GM13977 (cell line): ENCODE measurements at regions not wholly inside any gene's neighbourhood (a gene's known extent, or its start where the extent isn't known, plus 50 kb on each side); places are given as distances from the start of the nearest gene placed in this dataset.

Experiments used
- DNase-seq: peaks from one replicate; pipeline ENCODE4 v3.0.0; 2012; ENCODE audit warnings: low spot score
- in situ Hi-C: fragments of 300-500 bp; cut with MboI; formaldehyde crosslinking; loops from one replicate; pipeline ENCODE4 v1.12.0; 2022; ENCODE audit warnings: low sequenced_read_pairs, low pct_unique_long_range_greater_than_20kb, mixed read lengths, inconsistent platforms; ENCODE audit not compliant: unreplicated experiment
- TF ChIP-seq, protein P1 (sequence below): IDR thresholded peaks from 2 replicates; pipeline ENCODE4 v1.5.1; 2012; ENCODE audit warnings: mild to moderate bottlenecking, control low read depth; ENCODE audit not compliant: insufficient read depth; ENCODE audit errors: extremely low read depth, missing control alignments

- DNase-seq, result no peak
- TF ChIP-seq, protein P1, sequence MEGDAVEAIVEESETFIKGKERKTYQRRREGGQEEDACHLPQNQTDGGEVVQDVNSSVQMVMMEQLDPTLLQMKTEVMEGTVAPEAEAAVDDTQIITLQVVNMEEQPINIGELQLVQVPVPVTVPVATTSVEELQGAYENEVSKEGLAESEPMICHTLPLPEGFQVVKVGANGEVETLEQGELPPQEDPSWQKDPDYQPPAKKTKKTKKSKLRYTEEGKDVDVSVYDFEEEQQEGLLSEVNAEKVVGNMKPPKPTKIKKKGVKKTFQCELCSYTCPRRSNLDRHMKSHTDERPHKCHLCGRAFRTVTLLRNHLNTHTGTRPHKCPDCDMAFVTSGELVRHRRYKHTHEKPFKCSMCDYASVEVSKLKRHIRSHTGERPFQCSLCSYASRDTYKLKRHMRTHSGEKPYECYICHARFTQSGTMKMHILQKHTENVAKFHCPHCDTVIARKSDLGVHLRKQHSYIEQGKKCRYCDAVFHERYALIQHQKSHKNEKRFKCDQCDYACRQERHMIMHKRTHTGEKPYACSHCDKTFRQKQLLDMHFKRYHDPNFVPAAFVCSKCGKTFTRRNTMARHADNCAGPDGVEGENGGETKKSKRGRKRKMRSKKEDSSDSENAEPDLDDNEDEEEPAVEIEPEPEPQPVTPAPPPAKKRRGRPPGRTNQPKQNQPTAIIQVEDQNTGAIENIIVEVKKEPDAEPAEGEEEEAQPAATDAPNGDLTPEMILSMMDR, result no peak
- in situ Hi-C loops, result no loop called here
Observed at GRCh38 chr5:117252566-117252965, 677.9 kb upstream of the SEMA6A start.

DNA sequence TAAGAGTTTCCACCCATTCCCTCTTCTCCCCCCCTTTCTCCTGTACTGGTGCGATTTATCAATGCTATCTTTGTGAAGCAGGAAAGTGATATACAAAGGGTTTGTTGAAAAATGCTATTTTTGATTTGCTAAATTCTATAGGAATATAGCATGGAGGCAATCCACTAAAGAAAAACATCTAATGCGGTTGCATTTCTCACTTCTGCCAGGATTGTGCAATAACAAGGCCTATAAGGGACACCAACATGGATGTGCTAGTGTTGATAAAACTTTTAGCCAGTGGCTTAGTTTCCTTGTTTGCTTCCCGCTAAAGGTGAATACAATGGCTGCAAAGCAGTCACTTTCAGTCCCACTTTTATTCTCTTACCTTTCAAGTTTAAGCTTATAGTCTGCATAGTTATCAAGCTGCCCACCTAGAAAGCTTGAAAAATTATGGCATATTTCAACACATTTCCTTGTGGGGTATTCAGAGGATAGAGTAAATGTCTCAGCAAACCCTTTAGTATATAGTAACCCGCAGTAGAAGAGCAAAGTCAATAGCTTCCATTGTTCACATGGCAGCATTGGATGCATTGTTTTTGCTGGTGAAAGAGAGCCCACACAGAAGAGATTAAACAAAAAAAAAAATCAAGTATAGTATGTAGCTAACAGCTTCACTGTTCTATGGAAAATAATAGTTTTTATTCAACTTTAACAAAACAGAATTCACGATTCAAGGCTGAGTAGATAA, 674.6 kb upstream of the SEMA6A start:
- TF ChIP-seq, protein P1, result no peak
- in situ Hi-C loops, result no loop called here
- DNase-seq, result no peak

- no peak for DNase-seq
- TF ChIP-seq, protein P1, result no peak
- in situ Hi-C loops, result no loop called here
Observed at GRCh38 chr5:117246424-117246823, 671.8 kb upstream of the SEMA6A start.

DNA sequence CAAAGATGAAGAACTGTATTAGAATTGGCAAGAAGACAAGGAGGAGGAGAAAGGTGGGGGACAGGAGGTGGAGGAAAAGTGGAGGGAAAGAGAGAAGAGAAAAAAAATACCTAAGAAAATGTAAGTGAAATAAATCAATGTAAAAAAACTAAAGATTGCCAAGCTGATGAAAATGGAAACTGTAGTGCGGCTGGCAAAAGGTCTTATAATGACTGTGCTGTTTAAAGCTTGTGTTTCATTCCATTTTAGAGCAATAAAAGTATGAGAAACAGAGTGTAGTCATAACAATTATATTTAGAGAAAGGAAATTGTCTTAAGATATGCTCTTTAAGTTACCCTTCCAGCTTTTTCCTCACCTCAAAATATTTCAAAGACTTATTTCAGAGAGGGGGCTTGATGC, 670.5 kb upstream of the SEMA6A start:
- no peak for DNase-seq
- TF ChIP-seq, protein P1, result no peak
- in situ Hi-C loops, result no loop called here

DNA sequence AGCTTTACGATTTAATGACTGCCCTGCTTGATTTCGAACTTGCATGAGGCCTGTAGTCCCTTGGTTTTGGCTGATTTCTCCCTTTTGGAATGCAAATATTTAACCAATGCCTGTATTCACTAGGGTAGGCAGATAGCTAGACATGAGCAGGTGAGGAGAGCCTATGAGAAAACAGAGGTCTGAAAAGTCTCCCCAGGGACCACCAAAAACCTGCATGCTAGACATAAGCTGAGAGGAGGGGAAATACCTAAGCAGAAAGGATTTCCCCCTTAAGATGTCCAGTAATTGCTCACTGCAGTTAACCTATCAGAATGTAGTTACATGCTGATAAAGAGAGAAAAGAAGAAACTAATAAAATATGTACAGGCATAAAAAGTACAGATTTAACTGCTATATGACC, 667.4 kb upstream of the SEMA6A start:
- TF ChIP-seq, protein P1, result no peak
- in situ Hi-C loops, result no loop called here
- DNase-seq, result peak; percentile 5

DNA sequence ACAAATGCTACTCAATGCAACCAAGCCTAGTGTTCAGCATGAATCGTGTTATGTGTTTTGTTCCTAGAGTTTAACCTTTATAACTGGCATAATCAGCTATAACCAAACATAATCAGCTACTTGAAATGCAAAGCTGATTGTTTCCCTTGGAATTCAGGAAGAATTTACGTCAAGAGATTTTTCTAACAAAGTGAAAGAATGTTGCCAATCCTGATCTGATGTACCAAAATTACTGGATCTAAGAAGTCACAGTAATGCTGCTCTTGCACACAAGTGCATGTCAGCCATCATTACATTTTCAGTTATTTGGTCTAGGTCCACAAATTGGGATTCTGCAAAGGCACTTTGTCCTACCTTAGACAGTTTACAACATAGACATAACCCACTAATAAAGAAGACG, 662.3 kb upstream of the SEMA6A start:
- DNase-seq, result no peak
- in situ Hi-C loops, result no loop called here
- TF ChIP-seq, protein P1, result no peak

- no peak for DNase-seq
- TF ChIP-seq, protein P1, result no peak
- in situ Hi-C loops, result no loop called here
Observed at GRCh38 chr5:117235786-117236185, 661.2 kb upstream of the SEMA6A start.
